ENCODE measurements at regions not wholly inside any gene's neighbourhood (a gene's known extent, or its start where the extent isn't known, plus 50 kb on each side); places are given as distances from the start of the nearest gene placed in this dataset.

GRCh38 chr9:29174136-29174535 lies 1600.9 kb upstream of the C9orf72 start:
- no peak overlapping the region for H3K9ac ChIP-seq (replicated peaks; ENCODE audit: extremely low read depth, insufficient read depth, low read length)
- no TSS peak for BruUV-seq (replicated peaks)
- H3K4me1 ChIP-seq (ENCODE audit: control insufficient read depth, extremely low read depth, insufficient read depth, low read length): no peaks in the 10 kb centered on the region
- ChIA-PET CTCF (no interaction called here), POLR2A (no interaction called here)
- TF ChIP-seq POLR2A (IDR thresholded peaks at IDR 0.05; ENCODE audit: low read depth, low read length) (no peak), FOS (IDR thresholded peaks at IDR 0.05; ENCODE audit: borderline replicate concordance, insufficient read depth, low read length) (no peak), MAX (IDR thresholded peaks at IDR 0.05; ENCODE audit: insufficient read depth, insufficient read length) (no peak), MYC (IDR thresholded peaks at IDR 0.05; ENCODE audit: low read depth, low read length) (no peak), EZH2 (IDR thresholded peaks at IDR 0.05; ENCODE audit: borderline replicate concordance, low read depth, low read length, severe bottlenecking) (no peak), GATA2 (IDR thresholded peaks at IDR 0.05; ENCODE audit: insufficient read depth, insufficient read length, low read depth, low read length) (no peak)
- TF ChIP-seq, protein P1, sequence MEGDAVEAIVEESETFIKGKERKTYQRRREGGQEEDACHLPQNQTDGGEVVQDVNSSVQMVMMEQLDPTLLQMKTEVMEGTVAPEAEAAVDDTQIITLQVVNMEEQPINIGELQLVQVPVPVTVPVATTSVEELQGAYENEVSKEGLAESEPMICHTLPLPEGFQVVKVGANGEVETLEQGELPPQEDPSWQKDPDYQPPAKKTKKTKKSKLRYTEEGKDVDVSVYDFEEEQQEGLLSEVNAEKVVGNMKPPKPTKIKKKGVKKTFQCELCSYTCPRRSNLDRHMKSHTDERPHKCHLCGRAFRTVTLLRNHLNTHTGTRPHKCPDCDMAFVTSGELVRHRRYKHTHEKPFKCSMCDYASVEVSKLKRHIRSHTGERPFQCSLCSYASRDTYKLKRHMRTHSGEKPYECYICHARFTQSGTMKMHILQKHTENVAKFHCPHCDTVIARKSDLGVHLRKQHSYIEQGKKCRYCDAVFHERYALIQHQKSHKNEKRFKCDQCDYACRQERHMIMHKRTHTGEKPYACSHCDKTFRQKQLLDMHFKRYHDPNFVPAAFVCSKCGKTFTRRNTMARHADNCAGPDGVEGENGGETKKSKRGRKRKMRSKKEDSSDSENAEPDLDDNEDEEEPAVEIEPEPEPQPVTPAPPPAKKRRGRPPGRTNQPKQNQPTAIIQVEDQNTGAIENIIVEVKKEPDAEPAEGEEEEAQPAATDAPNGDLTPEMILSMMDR (IDR thresholded peaks at IDR 0.05; ENCODE audit: extremely low read depth in 1 of 2, insufficient read depth in 1 of 2, low read depth in 1 of 2, low read length in 2 of 2): no peak
- H4K20me1 ChIP-seq (replicated peaks; ENCODE audit: control insufficient read depth, extremely low read depth, insufficient read depth, low read length): no peaks in the 10 kb centered on the region
- FAIRE-seq: no peak
- intact Hi-C loops (cut with micrococcal nuclease) (no loop called here), dilution Hi-C loops (cut with MboI; ENCODE audit: extremely low pct_ligation_motif_present, low sequenced_read_pairs) (no loop called here)
- no peaks in the 10 kb centered on the region for H3K36me3 ChIP-seq (ENCODE audit: control insufficient read depth in 2 of 2, extremely low read depth in 1 of 2, insufficient read depth in 2 of 2, low read length in 2 of 2)
- no peaks in the 10 kb centered on the region for H3K9me3 ChIP-seq (replicated peaks; ENCODE audit: control insufficient read depth, insufficient read depth, low read length)
- no peak overlapping the region for H3K27ac ChIP-seq (ENCODE audit: insufficient read depth, low read depth, low read length)
- no peak overlapping the region for H3K4me3 ChIP-seq (replicated peaks in 1 of 3; ENCODE audit: insufficient read depth in 1 of 3, low read depth in 1 of 3, low read length in 3 of 3)
- no peaks in the 10 kb centered on the region for H3K9me1 ChIP-seq (replicated peaks; ENCODE audit: control insufficient read depth, extremely low read depth, insufficient read depth, low read length)
- H3K79me2 ChIP-seq (ENCODE audit: control insufficient read depth, insufficient read depth, low read length): no peaks in the 10 kb centered on the region
- H2AFZ ChIP-seq (ENCODE audit: low read depth, low read length): no peak overlapping the region
- no peak overlapping the region for H3K4me2 ChIP-seq (ENCODE audit: insufficient read depth, low read length)
- no peak for DNase-seq (ENCODE audit: low read depth, low spot score)
- H3K27me3 ChIP-seq (ENCODE audit: control insufficient read depth in 2 of 2, insufficient read depth in 2 of 2, low read length in 2 of 2): no peaks in the 10 kb centered on the region

- FAIRE-seq (no peak), DNase-seq (ENCODE audit: low read depth, low spot score) (no peak)
- H4K20me1 ChIP-seq (replicated peaks; ENCODE audit: control insufficient read depth, extremely low read depth, insufficient read depth, low read length): no peaks in the 10 kb centered on the region
- POLR2A ChIA-PET: no interaction called here
- no peaks in the 10 kb centered on the region for H3K36me3 ChIP-seq (ENCODE audit: control insufficient read depth in 2 of 2, extremely low read depth in 1 of 2, insufficient read depth in 2 of 2, low read length in 2 of 2)
- H3K27ac ChIP-seq (ENCODE audit: insufficient read depth, low read depth, low read length): no peak overlapping the region
- H3K9ac ChIP-seq (replicated peaks; ENCODE audit: extremely low read depth, insufficient read depth, low read length): no peak overlapping the region
- no peak overlapping the region for H3K4me2 ChIP-seq (ENCODE audit: insufficient read depth, low read length)
- H3K4me3 ChIP-seq (replicated peaks in 1 of 3; ENCODE audit: insufficient read depth in 1 of 3, low read depth in 1 of 3, low read length in 3 of 3): no peak overlapping the region
- H2AFZ ChIP-seq (ENCODE audit: low read depth, low read length): no peak overlapping the region
- TF ChIP-seq GATA2 (IDR thresholded peaks at IDR 0.05; ENCODE audit: insufficient read depth, insufficient read length, low read depth, low read length): no peak
- no peak for TF ChIP-seq MAX (IDR thresholded peaks at IDR 0.05; ENCODE audit: insufficient read depth, insufficient read length)
- TF ChIP-seq EZH2 (IDR thresholded peaks at IDR 0.05; ENCODE audit: borderline replicate concordance, low read depth, low read length, severe bottlenecking): no peak
- TF ChIP-seq, protein P1 (IDR thresholded peaks at IDR 0.05; ENCODE audit: extremely low read depth in 1 of 2, insufficient read depth in 1 of 2, low read depth in 1 of 2, low read length in 2 of 2): no peak
- no peak for TF ChIP-seq JUN (IDR thresholded peaks at IDR 0.05; ENCODE audit: borderline replicate concordance, insufficient read depth, insufficient read length, low read depth)
- TF ChIP-seq POLR2AphosphoS5 (IDR thresholded peaks at IDR 0.05; ENCODE audit: insufficient read depth, low read depth, low read length): no peak
- no peak for TF ChIP-seq POLR2A (IDR thresholded peaks at IDR 0.05; ENCODE audit: low read depth, low read length)
- no peak for TF ChIP-seq FOS (IDR thresholded peaks at IDR 0.05; ENCODE audit: borderline replicate concordance, insufficient read depth, low read length)
- no peak for TF ChIP-seq MYC (IDR thresholded peaks at IDR 0.05; ENCODE audit: low read depth, low read length)
- intact Hi-C loops (cut with micrococcal nuclease): no loop called here
- H3K9me3 ChIP-seq (replicated peaks; ENCODE audit: control insufficient read depth, insufficient read depth, low read length): no peaks in the 10 kb centered on the region
- dilution Hi-C loops (cut with MboI; ENCODE audit: extremely low pct_ligation_motif_present, low sequenced_read_pairs): no loop called here
- no TSS peak for BruUV-seq (replicated peaks)
- no peaks in the 10 kb centered on the region for H3K27me3 ChIP-seq (ENCODE audit: control insufficient read depth in 2 of 2, insufficient read depth in 2 of 2, low read length in 2 of 2)
- no peaks in the 10 kb centered on the region for H3K79me2 ChIP-seq (ENCODE audit: control insufficient read depth, insufficient read depth, low read length)
- no peaks in the 10 kb centered on the region for H3K9me1 ChIP-seq (replicated peaks; ENCODE audit: control insufficient read depth, extremely low read depth, insufficient read depth, low read length)
- CTCF ChIA-PET: no interaction called here
- H3K4me1 ChIP-seq (ENCODE audit: control insufficient read depth, extremely low read depth, insufficient read depth, low read length): no peaks in the 10 kb centered on the region
Measured at GRCh38 chr9:29176231-29176630, 1603.0 kb upstream of the C9orf72 start.
